Activated CD8-positive, alpha-beta T cell treated with anti-CD3 and anti-CD28 coated beads for 36 hours (primary cell): ENCODE measurements at regions not wholly inside any gene's neighbourhood (a gene's known extent, or its start where the extent isn't known, plus 50 kb on each side); places are given as distances from the start of the nearest gene placed in this dataset.

ENCODE experiments used
- ATAC-seq: fragments of 200-7000 bp; cut with Tn5 transposase; one replicate; pipeline ENCODE4 v1.10.0; 2021; ENCODE audit warnings: mild to moderate bottlenecking, moderate library complexity
- CTCF ChIA-PET: fragments of 350-600 bp; sonication (Branson Sonifier 250); formaldehyde crosslinking; loops from one replicate; lab custom pipeline; 2021; ENCODE audit warnings: antibody characterized with exemption; lab: Charles Lee
- POLR2A ChIA-PET: fragments of 350-600 bp; sonication (Branson Sonifier 250); formaldehyde crosslinking; loops from one replicate; lab custom pipeline; 2021; ENCODE audit warnings: antibody characterized with exemption; lab: Charles Lee
- DNase-seq: peaks from one replicate; pipeline ENCODE4 v3.0.0-alpha.2; 2020
- H3K27ac Mint-ChIP-seq: one replicate; pipeline ENCODE4 v1.8.0; 2021; ENCODE audit warnings: mild to moderate bottlenecking, mixed read lengths
- H3K27me3 Mint-ChIP-seq: one replicate; pipeline ENCODE4 v1.8.0; 2021; ENCODE audit warnings: mixed read lengths
- H3K36me3 Mint-ChIP-seq: one replicate; pipeline ENCODE4 v1.8.0; 2021; ENCODE audit warnings: low read depth, mixed read lengths
- H3K4me1 Mint-ChIP-seq: one replicate; pipeline ENCODE4 v1.8.0; 2021; ENCODE audit warnings: low read depth, mixed read lengths
- H3K4me3 Mint-ChIP-seq: one replicate; pipeline ENCODE4 v1.8.0; 2021; ENCODE audit warnings: mild to moderate bottlenecking, moderate library complexity, mixed read lengths
- H3K9me3 Mint-ChIP-seq: one replicate; pipeline ENCODE4 v1.8.0; 2021; ENCODE audit warnings: mixed read lengths
- intact Hi-C: fragments of 100-400 bp; cut with micrococcal nuclease; formaldehyde crosslinking; loops from one replicate; pipeline ENCODE4 v1.10.0; 2022
- TF ChIP-seq, protein P1 (sequence below): fragments of 200-600 bp; IDR thresholded peaks from one replicate; pipeline ENCODE4 v1.8.0; 2022; ENCODE audit warnings: antibody characterized with exemption, mild to moderate bottlenecking

DNA sequence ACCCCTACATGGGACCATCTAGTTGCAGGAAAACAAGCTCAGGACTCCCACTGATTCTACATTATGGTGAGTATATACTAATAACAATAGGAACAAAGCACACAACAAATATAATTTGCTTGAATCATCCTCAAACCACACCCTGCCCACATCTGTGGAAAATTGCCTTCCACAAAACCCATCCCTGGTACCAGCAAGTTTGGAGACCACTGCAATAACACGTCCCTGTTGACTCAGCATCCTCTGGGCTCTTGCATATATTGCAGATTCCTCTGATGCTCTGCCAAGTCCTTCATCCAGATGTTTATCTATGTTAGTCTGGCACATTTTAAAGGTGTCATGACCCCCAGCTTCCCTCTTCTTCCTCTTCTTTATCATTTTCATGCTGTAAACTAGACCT lies 138.4 kb downstream of the PCTP start:
- POLR2A ChIA-PET = no interaction called here

DNA sequence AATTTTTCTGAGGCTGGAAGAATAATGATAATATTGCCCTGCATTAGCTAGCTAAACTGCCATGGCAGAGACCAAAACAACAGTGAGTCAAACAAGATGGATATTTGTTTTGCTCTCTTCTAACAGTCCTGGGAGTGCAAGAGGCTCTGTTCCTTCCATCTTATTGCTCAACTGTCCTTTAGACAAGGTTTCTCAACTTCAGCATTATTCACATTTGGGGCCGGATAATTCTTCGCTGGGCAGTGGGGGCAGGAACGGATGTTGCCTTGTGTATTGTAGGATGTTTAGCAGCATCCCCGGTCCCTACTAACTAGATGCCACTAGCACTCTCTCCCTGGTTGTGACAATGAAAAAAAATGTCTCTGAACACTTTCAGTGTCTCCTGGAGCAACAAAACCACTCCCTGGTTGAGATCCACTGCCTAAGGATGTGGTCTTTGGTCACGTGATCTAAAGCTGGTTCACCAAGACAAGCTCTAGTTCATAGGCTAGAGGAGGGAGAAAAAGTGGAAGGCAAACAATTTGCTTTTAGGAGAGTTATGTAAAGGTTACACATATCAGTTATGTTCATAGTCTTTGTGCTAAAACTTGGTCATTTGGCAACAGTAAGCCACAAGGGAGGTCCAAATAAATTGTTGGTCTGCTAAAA lies 144.4 kb downstream of the PCTP start:
- intact Hi-C loops = no loop called here
- ChIA-PET CTCF (no interaction called here), POLR2A (no interaction called here)
- DNase-seq = no peak
- TF ChIP-seq, protein P1, sequence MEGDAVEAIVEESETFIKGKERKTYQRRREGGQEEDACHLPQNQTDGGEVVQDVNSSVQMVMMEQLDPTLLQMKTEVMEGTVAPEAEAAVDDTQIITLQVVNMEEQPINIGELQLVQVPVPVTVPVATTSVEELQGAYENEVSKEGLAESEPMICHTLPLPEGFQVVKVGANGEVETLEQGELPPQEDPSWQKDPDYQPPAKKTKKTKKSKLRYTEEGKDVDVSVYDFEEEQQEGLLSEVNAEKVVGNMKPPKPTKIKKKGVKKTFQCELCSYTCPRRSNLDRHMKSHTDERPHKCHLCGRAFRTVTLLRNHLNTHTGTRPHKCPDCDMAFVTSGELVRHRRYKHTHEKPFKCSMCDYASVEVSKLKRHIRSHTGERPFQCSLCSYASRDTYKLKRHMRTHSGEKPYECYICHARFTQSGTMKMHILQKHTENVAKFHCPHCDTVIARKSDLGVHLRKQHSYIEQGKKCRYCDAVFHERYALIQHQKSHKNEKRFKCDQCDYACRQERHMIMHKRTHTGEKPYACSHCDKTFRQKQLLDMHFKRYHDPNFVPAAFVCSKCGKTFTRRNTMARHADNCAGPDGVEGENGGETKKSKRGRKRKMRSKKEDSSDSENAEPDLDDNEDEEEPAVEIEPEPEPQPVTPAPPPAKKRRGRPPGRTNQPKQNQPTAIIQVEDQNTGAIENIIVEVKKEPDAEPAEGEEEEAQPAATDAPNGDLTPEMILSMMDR = no peak
- H3K4me3 Mint-ChIP-seq = no peak overlapping the region
- no peak for ATAC-seq
- peaks cover under 1% of the 10 kb centered on the region for H3K27me3 Mint-ChIP-seq
- peaks cover 4% of the 10 kb centered on the region for H3K4me1 Mint-ChIP-seq
- H3K36me3 Mint-ChIP-seq = no peaks in the 10 kb centered on the region
- H3K27ac Mint-ChIP-seq = no peak overlapping the region
- no peaks in the 10 kb centered on the region for H3K9me3 Mint-ChIP-seq

More for the DNA sequence above, 138.4 kb downstream of the PCTP start:
- CTCF ChIA-PET = no interaction called here
- Mint-ChIP-seq H3K4me1 (no peaks in the 10 kb centered on the region), H3K27ac (no peak overlapping the region), H3K9me3 (no peaks in the 10 kb centered on the region), H3K4me3 (no peak overlapping the region), H3K36me3 (no peaks in the 10 kb centered on the region), H3K27me3 (peaks cover 2% of the 10 kb centered on the region)
- DNase-seq (no peak), ATAC-seq (no peak)
- intact Hi-C loops = no loop called here
- TF ChIP-seq, protein P1 = no peak

DNA sequence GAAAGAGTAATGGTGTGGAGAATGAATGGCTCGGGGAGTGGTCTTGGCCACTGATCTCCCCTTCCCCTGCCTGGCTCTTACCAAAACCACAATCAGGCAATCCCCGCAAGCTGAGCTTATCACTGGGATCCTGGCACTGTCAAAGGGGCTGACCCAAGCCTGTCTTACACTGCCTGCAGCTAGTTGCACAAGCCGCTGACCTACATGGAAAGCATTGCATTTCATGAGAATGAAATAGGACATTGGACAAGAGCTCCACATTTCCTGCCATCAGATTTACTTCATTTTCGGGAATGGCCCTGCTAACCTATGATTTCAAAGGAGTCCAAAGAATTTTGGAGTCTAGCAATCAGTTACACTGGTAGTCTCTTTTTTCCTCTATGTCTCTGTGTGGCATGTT lies 146.4 kb downstream of the PCTP start:
- Mint-ChIP-seq H3K9me3 (no peaks in the 10 kb centered on the region), H3K4me1 (peaks cover 4% of the 10 kb centered on the region), H3K4me3 (no peak overlapping the region), H3K27ac (no peak overlapping the region), H3K27me3 (no peaks in the 10 kb centered on the region), H3K36me3 (no peaks in the 10 kb centered on the region)
- ATAC-seq (no peak), DNase-seq (no peak)
- ChIA-PET POLR2A (no interaction called here), CTCF (interaction anchor here (0.6 kb wide), 1 partner anchor 320 kb away, joined by 3 read pairs; no protein-coding TSS in a partner anchor)
- intact Hi-C loops = no loop called here
- TF ChIP-seq, protein P1 = no peak

DNA sequence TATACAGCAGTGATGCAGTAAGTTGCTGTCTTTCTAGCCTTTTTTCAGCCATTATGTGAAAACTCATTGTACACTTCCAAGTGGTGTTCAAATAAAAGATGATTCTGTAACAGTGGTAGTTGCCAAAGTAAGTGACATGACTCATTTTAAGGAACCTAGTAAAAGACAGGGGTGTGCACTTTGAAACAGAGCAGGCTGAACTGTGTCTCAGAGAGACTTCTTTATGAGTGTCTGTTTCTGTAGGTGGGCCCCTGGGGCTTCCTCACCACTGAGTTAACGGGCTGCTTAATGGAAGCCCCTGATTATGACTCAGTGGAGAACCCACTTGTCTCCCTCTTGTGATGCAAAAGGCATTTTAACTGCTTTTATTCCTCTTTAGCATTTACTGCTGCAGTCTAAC lies 147.3 kb downstream of the PCTP start:
- Mint-ChIP-seq H3K9me3 (no peaks in the 10 kb centered on the region), H3K27ac (no peak overlapping the region), H3K4me3 (no peak overlapping the region), H3K36me3 (no peaks in the 10 kb centered on the region), H3K27me3 (no peaks in the 10 kb centered on the region), H3K4me1 (peaks cover 4% of the 10 kb centered on the region)
- ChIA-PET POLR2A (no interaction called here), CTCF (no interaction called here)
- no peak for DNase-seq
- intact Hi-C loops = no loop called here
- no peak for ATAC-seq
- TF ChIP-seq, protein P1 = no peak

DNA sequence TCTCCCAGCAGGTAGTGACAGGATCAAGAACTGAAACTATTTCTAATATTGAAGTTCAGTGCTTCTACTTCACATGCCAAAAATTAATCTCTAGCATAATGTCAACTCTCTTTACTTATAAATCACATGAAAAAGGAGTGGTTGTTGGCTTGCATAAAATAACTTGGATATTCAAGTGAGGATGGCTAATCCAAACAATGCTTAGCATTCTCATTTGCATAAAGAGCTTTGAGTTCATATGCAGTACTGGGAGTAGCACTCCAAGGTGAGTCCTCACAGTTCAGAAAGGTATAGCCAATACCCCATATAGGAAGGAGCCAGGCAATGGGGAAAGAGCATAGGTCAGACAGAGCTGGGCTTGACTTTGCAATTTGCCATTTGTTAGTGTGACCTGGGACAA lies 149.3 kb downstream of the PCTP start:
- Mint-ChIP-seq H3K27me3 (no peaks in the 10 kb centered on the region), H3K36me3 (no peaks in the 10 kb centered on the region), H3K4me3 (no peak overlapping the region), H3K27ac (no peak overlapping the region), H3K9me3 (no peaks in the 10 kb centered on the region), H3K4me1 (peaks cover 4% of the 10 kb centered on the region)
- POLR2A ChIA-PET = no interaction called here
- CTCF ChIA-PET = interaction anchor here (1.5 kb wide), 1 partner anchor 374 kb away, joined by 3 read pairs; no protein-coding TSS in a partner anchor
- DNase-seq = no peak
- intact Hi-C loops = no loop called here
- ATAC-seq = no peak
- TF ChIP-seq, protein P1 = no peak
